Hippocampal formation (tissue), 2 donors: ENCODE measurements at regions not wholly inside any gene's neighbourhood (a gene's known extent, or its start where the extent isn't known, plus 50 kb on each side); places are given as distances from the start of the nearest gene placed in this dataset.

ENCODE experiments used
- DNase-seq, 2 donors: peaks; one replicate each; lab custom pipeline; 2025; lab: John Stamatoyannopoulos, UW

DNA sequence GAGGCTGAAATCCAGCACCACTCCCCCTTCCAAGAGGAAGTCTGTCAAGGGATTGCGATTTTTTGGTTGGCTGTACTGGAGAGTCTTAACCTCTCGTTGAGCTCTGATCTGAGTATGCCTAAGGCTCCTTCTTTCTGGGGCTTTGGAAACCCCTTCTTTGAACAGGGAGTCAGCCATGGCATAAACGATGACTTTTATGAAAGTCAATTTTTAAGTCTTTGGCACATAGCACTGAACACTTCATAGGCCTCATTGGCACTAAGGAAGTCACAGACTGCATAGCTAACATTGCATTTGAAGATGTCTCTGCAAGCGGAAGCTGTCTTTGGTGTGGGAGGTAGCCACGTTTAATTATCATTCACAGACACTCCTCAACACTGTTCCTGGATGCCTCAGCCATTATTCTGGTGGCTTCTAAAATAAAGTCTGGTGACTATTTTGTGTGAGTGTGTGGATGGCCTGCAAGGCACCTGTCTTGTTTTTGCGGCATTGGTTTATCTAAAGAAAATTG, 148.2 kb upstream of the NCK2 start:
- no peak for DNase-seq

DNA sequence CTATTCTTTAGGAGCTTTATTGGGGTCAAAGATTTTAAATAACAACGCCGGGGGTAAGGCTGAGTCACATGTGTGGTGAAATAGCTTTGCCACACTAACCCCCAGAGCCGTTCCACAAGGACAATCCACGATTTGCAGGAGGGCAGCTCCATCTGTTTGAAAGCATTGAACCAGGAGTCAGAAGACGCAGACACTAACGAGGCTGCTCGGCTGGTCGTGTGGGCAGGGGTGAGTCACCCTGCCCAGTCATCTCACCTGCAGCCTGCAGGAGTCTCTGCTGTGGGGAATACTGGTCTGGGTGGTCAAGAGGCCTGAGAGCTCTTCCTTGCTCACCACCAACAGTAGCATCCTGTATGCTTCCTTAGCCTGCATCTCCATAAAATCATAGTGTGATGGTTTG, 149.2 kb upstream of the NCK2 start:
- no peak for DNase-seq

DNA sequence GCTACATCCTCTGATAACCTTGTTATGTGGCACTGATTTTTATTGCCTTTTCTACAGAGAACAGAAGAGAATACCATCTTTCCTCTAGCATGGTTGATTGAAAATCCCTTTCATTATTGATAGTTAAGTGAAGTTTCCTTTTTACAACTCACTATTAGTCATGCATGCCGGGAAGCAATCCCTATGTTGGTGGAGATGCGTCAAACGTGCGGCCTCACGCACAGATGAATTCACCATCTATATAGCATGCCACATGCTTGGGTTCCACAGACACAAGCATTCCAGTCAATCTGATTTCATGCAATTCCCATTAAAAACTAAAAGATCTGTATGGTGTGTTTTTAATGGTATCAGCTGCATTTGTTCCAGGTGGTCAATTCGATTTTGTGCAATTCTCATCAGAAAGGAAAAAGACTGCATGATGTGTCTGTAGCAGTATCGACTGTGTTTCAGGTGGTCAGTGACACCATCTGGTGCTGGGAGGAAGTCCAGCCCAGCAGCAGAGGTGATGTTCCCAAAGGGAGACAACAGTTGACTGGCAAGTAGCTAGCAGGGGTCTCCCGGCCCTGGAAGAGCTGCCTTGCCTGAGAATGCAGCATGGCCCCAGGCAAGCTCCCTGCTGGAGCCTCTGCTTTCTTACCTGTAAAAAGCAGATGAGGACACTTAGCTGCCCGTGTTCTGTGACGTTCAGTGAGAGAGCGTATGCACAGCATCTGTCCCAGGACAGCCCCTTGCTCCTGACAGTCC, 151.3 kb upstream of the NCK2 start:
- no peak for DNase-seq

DNA sequence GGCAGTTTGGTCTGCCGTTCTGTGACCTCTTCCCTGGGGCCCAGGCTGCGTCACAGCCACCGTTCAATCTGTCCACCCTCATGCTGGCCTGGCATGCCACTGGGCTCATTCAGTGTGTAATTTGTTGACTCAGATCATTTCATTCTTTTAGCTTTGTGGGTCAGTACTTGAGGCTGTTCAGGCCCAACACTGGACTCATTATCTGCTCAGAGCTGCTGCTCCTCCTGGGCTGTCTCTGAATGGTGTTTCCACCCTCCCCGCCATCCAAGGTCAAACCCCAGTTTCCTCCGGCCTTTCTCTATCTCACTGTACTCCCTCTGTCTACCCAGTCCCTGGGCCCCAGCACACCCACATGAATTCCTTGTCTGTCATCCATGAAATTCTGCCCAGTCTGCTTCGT, 152.4 kb upstream of the NCK2 start:
- DNase-seq: no peak

DNA sequence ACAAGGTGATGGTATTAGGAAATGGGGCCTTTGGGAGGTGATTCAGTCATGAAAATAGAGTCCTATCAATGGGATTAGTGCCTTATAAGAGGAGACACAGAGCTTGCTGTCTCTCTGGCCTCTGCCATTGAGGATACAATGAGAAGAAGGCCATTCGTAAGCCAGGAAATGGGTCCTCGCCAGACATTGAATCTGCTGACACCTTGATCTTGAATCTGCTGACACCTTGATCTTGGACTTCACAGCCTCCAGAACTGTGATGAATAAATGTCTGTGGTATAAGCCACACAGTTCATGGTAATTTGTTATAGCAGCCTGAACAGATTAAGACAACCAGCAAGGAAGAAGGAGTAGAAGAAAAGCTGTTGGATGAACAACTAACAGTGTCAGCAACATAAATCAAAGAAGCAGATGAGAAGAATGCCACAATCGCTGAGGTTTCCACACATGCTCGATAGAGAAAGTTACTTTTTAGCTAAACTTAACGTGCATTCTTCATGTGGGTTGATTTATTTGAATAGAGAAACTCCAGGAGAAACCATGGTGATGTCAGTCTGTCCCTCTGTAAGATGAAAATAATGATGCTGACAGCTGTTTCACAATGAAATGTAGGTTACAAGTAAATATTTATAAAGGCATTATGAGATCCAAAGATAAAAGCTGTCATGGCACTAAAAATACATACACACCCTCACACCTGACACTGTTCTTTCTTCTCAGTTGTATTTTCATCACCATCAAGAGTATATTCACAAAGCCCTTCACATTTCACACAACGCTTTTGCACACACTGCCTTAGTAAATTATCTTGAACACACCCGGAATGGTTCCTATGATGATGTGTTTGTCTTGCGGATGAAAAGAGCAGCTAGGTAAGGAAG, 153.7 kb upstream of the NCK2 start:
- no peak for DNase-seq

DNA sequence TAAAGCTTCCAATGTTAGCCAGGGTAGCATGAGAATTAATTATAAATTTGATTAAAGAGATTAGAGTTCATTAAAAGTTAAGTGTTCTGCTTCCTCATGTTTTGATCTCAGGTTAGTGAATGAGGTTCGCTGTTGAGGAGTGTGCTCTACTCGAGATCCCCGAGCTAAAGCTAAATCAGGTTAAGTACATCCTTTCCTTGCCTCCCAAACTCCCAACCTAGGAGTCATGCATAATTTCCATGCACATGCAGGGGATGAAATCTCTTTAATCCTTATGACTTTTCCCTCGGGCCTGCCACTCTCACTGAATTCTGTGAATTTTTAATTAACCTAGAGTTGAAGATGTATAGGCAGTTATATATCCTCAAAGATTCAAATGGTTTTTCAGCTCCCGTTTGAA, 156.1 kb upstream of the NCK2 start:
- no peak for DNase-seq

DNA sequence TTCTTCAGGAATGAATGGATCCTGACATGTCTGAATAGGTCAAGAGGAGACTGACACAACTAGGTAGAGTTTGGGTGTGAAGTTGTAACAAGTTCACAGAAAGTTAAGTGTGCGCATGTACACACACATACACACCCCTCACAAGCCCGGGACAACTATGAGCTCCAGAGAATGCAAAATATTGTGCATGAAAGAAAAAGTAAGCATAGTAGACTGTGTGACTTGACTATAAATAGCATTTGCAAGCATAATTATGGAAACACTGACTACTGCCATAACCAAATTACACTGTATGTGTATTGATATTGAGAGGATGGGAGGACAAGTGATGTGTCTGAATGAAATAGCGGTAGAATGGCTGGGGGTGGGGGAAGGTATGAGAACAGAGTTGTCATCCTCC, 157.1 kb upstream of the NCK2 start:
- no peak for DNase-seq

DNA sequence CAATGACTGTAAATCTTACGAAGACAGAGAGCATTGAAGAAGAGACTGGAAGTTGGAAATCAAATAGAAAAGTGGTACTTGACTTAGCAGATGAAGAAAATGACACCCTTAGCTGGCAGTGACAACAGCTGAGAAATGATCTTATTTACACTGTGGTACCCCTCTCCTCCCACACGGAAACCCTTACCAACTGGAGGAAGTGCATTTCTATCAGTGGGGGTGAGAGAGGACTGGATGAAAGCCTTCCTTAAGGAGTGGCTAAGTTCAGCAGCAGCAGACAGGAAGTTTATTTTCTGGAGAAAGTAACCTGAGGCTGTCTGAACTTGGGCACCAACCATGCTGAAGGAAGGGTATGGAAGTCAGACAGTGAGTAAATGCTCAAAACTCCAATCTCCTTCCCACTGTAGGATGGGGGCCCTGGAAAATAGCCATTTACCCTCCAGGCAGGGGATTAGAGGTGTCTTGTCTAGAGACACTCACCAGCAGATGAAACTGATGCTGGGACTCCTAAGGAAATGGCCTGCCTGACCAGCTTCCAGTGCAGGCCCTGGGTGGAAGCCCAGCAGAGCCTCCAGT, 160.2 kb upstream of the NCK2 start:
- DNase-seq: no peak

DNA sequence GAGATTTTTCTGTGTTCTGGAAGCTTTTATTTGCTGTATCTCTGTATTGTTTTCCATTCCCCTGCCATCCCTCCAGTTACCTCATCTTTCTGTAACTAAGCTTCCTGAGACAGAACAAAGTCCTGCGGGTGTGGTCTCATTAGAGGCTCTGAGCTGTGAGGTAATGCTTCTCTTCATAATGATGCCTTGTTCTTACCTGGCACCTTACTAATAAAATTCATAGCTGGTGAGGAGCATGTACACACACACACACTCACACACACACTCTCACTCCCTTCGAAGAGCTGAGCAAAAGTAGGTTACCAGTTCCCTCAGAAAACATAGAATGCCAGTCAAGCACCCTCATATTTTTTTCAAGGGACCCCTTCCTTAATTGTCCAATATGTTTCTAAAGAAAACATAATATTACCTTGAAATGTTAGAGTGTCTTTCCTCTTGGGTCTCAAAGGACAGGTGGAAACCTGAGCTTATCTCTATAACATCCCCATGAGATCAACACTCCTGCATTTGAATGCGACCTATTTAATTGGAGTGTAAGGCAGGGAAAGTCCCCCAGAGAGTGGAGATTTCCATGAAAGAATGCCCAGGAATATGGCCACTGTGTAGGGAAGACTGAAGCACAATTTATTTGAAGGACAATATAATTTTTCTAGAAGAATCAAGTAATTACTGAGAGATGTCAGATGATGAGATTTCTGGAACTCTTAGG, 161.6 kb upstream of the NCK2 start:
- no peak for DNase-seq

DNA sequence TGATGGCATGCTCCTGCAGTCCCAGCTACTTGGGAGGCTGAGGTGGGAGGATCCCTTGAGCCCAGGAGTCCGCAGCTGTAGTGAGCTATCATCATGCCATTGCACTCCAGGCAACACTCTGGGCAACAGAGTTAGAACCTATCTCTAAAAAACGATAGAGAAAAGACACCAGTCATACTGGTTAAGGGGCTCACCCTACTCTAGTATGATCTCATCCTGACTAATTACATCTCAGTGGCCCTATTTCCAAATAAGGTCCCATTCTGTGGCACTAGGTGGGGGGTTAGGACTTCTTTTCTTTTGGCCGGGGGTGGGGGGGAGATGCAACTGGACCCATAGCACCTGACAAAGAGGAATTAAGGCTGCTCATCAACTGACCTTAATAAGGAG, 163.2 kb upstream of the NCK2 start:
- no peak for DNase-seq

DNA sequence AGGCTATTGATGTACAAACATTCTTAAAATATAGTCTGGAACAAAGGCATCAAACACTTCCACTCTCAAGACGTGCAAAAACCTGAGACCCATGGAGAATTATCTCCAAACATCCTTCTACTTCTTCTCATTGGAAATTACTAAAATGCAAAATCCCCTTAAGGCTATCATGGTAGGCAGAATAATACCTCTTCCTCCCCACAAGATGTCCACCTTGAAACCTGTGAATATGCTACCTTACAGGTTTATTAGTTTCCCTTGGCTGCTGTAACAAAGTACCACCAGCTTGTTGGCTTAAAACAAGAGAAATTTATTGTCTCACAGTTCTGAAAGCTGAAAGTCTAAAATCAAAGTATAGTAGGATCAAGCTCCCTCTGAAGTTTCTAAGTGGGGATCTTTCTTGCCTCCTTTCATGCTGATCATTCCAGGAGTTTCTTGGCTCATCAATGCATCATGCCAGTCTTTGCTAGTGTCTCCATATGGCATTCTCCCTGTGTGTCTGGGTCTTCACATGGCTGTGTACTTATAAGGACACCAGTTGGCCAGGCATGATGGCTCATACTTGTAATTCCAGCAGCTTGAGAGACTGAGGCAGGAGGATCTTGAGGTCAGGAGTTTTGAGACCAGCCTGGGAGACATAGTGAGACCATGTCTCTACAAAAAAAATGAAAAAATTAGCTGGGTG, 163.7 kb upstream of the NCK2 start:
- DNase-seq: no peak

DNA sequence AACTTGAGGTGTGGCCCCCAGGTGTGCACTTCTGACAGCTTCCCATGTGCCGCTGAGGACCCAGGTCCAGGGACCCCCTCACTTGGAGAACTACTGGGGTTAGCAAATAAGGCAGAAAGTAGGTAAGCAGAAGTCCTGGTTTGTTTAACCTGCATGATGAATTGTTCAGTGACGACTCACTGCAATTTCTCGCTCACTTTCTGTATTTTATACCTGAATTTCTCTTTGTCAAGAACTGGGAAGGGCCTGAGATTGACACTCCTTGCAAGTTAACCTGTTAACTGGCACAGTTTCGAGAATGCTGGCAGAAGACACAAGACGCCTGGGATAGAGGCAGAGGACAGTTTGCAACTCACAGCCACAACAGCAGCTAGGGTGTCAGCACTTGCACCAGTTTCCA, 164.5 kb upstream of the NCK2 start:
- no peak for DNase-seq

DNA sequence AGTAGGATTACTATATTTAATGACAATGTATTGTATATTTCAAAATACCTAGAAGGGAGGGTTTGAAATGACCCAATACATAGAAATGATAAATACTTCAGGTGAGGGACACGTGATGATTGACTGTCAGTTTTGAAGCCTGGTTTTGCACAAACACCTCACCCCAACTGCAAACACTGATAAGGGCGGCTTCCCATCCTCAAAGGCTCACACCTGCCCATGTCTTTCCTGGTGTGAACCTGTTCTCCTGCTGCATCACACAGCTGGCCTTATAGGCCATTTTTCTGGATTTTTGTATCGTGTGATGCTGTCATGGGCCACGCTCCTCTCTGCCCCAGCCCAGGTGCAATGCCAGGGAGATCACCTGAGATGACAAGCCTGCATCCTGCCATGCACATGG, 166.5 kb upstream of the NCK2 start:
- no peak for DNase-seq

DNA sequence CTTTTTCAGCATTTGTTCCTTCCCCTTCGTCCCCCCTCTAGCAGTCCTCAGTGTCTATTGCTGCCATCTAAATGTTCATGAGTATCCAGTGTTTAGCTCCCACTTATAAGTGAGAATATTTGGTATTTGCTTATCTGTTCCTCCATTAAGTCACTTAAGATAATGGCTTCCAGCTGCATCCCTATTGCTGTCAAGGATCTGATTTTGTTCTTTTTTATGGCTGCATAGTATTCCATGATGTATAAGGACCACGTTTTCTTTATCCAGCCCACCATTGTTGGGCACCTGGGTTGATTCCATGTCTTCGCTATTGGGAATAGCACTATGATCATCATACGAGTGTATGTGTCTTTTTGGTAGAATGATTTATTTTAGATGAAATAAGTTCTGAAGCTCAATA, 166.9 kb upstream of the NCK2 start:
- no peak for DNase-seq

DNA sequence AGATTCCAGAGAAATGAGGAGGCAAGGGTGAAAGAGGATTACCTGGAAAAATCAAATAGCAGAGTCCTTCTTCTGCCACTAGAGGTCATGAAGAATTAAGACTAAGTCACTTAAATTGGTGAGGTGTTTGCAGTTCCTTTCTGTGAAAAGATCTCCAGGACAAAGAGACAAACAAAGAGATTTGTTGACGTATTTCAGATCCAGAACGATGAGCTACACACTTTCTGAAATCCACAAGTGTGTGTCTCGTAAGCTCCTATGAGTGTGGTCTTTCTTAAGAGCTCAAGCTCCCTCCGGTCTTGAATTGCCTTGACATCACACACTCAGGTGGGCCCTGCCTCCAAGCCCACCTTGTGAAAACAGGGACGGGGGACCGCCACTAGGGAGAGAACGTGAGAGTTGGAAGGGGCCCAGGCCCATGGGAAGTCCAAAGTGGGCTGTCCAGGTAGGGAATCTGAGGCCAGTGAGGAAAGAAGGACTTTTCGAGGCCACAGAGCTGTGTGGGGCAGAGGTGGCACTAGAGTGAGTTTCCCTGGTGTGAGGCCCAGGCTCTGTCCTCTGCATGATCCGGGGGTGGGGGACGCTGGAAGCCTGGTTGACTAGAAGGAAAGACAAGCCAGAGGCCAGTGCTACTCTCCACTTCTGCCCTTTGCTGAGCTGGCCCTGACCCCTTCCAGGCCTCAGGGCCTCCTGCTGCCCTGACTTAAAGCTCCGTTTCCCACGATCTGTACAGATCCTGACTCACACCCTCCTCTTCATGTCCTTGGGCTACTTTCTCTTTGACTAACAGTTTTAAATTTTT, 168.1 kb upstream of the NCK2 start:
- peak in 1 of 2 donors; percentile 62 for DNase-seq

DNA sequence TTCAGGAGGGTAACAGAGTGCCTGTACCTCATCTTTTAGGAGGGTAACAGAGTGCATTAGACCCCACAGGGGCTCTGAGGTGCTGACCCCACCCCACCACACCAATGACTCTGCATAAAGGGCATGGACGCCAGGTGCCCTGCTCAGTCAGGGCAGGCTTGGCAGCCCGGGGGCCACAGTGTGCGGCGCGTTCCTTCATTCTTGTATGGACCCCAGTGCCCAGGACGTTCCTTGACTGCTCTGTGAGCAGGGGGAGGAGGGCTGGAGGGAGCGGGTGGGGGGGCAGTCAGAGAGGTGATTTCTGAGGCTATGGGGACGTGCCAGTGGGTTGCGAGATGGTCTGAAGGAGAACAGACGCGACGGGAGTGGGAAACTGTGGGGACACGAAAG, 168.7 kb upstream of the NCK2 start:
- no peak for DNase-seq

DNA sequence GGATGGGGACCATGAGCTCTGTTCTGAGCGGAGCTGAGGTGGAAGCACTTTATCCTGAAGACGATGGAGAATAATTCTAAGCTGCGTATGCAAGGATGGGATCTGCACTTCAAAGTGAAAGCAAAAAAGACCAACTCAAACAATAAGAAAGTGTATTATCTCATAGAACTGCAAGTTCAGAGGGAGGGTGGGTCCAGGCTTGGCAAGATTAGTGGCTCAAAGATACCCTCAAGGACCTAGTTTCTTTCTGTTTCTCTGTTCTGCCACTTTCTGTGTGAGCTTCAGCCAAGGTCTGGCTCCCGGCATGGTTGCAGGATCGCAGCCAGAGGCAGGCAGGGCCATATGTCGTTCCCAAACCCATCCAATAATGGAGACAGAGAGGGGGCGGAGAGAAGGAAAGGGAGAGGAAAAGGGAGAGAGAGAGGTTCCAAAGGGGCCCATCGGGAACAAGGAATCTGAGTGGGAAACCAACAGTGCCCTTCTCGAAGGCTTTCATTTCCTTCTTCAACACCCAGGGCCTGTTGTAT, 169.2 kb upstream of the NCK2 start:
- DNase-seq: no peak

DNA sequence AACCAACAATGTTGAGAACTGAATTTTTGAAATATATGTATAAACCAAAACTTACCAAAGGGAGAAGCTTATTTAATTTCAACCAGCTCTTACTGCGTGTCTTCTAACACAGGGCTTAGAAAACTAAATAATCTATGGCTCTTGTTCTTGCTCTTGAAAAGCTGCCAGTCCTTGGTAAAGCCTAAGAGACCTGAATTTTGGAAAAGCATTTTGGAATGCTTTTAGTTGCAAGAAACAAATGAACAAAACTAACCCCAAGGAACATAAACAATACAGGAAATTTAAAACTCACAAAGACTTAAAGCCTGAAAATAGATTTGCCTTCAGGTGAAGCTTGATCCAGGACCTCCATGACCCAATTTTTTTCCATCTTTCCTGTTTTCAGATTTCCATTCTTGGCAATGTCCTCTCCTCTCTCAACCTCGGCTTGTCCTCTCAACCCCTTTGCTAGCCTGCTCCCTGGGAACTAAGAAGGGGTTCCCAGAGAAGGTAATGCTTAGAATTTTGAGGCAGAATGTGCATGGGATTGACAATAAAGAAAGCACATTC, 169.8 kb upstream of the NCK2 start:
- no peak for DNase-seq

DNA sequence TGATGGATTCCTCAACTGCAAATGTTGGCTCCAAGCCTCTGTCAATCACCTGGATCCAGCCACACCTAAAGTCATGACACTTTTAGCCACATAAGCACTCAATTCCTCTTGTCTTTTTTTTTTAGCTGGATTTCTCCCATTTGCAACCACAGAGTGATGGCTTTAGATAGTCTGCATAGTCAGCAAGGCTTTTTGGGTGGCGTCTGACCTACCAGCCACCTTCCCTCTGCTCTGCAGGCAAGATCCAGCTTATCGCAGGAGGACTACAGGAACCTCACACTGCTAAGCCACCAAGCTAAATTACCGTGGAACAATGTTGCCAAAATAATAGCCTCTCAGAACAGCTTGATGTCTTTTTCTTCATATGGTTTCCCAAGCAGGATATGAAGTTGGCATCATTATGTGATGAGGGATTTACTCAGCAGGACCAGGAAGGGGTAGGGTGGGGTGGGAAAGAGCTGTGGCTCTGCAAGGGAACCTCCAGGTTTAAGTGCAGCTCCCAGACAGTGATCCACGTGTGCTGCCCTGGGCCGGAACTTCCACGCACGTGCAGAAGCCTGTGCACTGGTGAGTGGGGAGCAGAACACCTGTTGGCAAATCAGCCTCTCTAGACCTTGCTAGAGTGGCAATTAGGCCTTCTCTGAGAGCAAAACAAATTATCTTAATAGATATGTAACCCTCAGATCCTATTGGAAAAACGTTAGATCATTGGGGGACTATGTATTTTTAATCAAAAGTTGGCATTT, 170.6 kb upstream of the NCK2 start:
- DNase-seq: no peak

DNA sequence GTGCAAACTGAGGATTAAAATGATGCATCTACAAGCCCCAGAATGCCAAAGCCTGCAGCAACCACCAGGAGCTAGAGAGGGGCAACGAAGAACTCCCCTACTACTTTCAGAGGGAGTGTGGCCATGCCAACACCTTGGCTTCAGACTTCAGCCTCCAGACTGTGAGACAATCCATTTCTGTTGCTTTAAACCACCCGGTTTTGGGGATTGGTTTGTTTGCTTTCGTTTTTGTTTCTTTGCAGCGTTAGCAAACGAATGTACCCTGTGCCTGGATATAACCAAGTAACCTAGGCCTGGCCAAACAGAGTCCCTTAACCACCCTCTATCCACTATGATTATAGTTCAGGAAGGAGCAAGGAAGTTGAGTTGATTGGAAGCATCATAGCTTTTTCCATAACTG, 171.2 kb upstream of the NCK2 start:
- no peak for DNase-seq
